Endothelial cell of umbilical vein (primary cell): ENCODE measurements at regions not wholly inside any gene's neighbourhood (a gene's known extent, or its start where the extent isn't known, plus 50 kb on each side); places are given as distances from the start of the nearest gene placed in this dataset.

Experiments
- BruUV-seq: library from RNA; stranded (reverse); fragments of 400-500 nt; replicated peaks from 2 replicates; lab custom pipeline; 2021; lab: Mats Ljungman, UMichigan
- CTCF ChIA-PET: fragments of 300-600, 350-600 bp; sonication (Branson Sonifier 250); formaldehyde crosslinking; loops from one replicate; lab custom pipeline; 2021; ENCODE audit warnings: antibody characterized with exemption, inconsistent platforms; lab: Charles Lee
- POLR2A ChIA-PET: fragments of 300-600, 350-600 bp; sonication (Branson Sonifier 250); formaldehyde crosslinking; loops from one replicate; lab custom pipeline; 2021; ENCODE audit warnings: antibody characterized with exemption, inconsistent platforms; lab: Charles Lee
- DNase-seq: peaks from one replicate; pipeline ENCODE4 v3.0.0-alpha.2; 2011; ENCODE audit warnings: low read depth, low spot score
- FAIRE-seq: peaks from 2 replicates; lab custom pipeline; 2011; peaks lifted over from hg19 to GRCh38; lab: Jason Lieb, UNC
- H2AFZ ChIP-seq: 2 replicates; pipeline ENCODE4 v1.6.0; 2012; ENCODE audit warnings: low read depth, low read length, control low read depth, inconsistent platforms
- H3K27ac ChIP-seq: 2 replicates; pipeline ENCODE4 v1.5.1; 2011; ENCODE audit warnings: low read depth, mild to moderate bottlenecking, control low read depth, low read length, moderate library complexity; ENCODE audit not compliant: insufficient read depth
- H3K27me3 ChIP-seq, 2 experiments: 2 replicates each; pipeline versions ENCODE4 v1.6.0 to v1.6.1; 2011; ENCODE audit warnings: low read length in 2 of 2, mixed read lengths in 1 of 2; ENCODE audit not compliant: control insufficient read depth in 2 of 2, insufficient read depth in 2 of 2
- H3K36me3 ChIP-seq, 2 experiments: 2 replicates in 1 of 2; 3 replicates in 1 of 2; pipeline ENCODE4 v1.5.1; 2011; ENCODE audit warnings: low read length in 2 of 2, mild to moderate bottlenecking in 1 of 2, moderate library complexity in 1 of 2; ENCODE audit not compliant: control insufficient read depth in 2 of 2, insufficient read depth in 2 of 2; ENCODE audit errors: extremely low read depth in 1 of 2
- H3K4me1 ChIP-seq: 3 replicates; pipeline ENCODE4 v1.5.1; 2011; ENCODE audit warnings: mild to moderate bottlenecking, low read length; ENCODE audit not compliant: control insufficient read depth, insufficient read depth; ENCODE audit errors: extremely low read depth
- H3K4me2 ChIP-seq: 2 replicates; pipeline ENCODE4 v1.6.1; 2011; ENCODE audit warnings: low read length, control low read depth, mixed read lengths; ENCODE audit not compliant: insufficient read depth
- H3K4me3 ChIP-seq, 3 experiments: fragments of 200-600 bp in 1 of 3; sonication (generic), shearing (Covaris generic) in 1 of 3; replicated peaks in 1 of 3; 2 replicates each; pipeline ENCODE4 v1.5.1; 2011 to 2016; ENCODE audit warnings: control low read depth in 3 of 3, low read length in 3 of 3, mild to moderate bottlenecking in 2 of 3, inconsistent platforms in 1 of 3, low read depth in 1 of 3, moderate library complexity in 1 of 3; ENCODE audit not compliant: insufficient read depth in 1 of 3
- H3K79me2 ChIP-seq: 2 replicates; pipeline ENCODE4 v1.6.0; 2012; ENCODE audit warnings: low read length, inconsistent platforms; ENCODE audit not compliant: control insufficient read depth, insufficient read depth
- H3K9ac ChIP-seq: replicated peaks from 2 replicates; pipeline ENCODE3; 2011; ENCODE audit warnings: low read length, control low read depth; ENCODE audit not compliant: insufficient read depth; ENCODE audit errors: extremely low read depth
- H3K9me1 ChIP-seq: replicated peaks from 3 replicates; pipeline ENCODE4 v1.6.0; 2011; ENCODE audit warnings: mild to moderate bottlenecking, low read length; ENCODE audit not compliant: control insufficient read depth, insufficient read depth; ENCODE audit errors: extremely low read depth
- H3K9me3 ChIP-seq: replicated peaks from 2 replicates; pipeline ENCODE4 v1.5.1; 2012; ENCODE audit warnings: low read length, inconsistent platforms; ENCODE audit not compliant: control insufficient read depth, insufficient read depth
- H4K20me1 ChIP-seq: replicated peaks from 2 replicates; pipeline ENCODE3; 2011; ENCODE audit warnings: mild to moderate bottlenecking, low read length; ENCODE audit not compliant: control insufficient read depth, insufficient read depth; ENCODE audit errors: extremely low read depth
- EZH2 ChIP-seq: IDR thresholded peaks from 2 replicates; pipeline ENCODE4 v1.6.1; 2012; ENCODE audit warnings: borderline replicate concordance, low read depth, mild to moderate bottlenecking, moderate library complexity, low read length, inconsistent platforms; ENCODE audit not compliant: severe bottlenecking
- FOS ChIP-seq: IDR thresholded peaks from 2 replicates; pipeline ENCODE4 v1.6.1; 2011; ENCODE audit warnings: mild to moderate bottlenecking, low read length, moderate library complexity, borderline replicate concordance; ENCODE audit not compliant: insufficient read depth
- GATA2 ChIP-seq: IDR thresholded peaks from 2 replicates; pipeline ENCODE4 v1.7.0; 2011; ENCODE audit warnings: low read depth, mild to moderate bottlenecking, moderate library complexity, mixed read lengths, low read length; ENCODE audit not compliant: insufficient read length, insufficient read depth
- JUN ChIP-seq: IDR thresholded peaks from 2 replicates; pipeline ENCODE4 v1.6.1; 2011; ENCODE audit warnings: borderline replicate concordance, low read depth; ENCODE audit not compliant: insufficient read length, insufficient read depth
- MAX ChIP-seq: IDR thresholded peaks from 2 replicates; pipeline ENCODE4 v1.6.1; 2011; ENCODE audit not compliant: insufficient read depth, insufficient read length
- MYC ChIP-seq: IDR thresholded peaks from one replicate; pipeline ENCODE4 v1.6.1; 2011; ENCODE audit warnings: mild to moderate bottlenecking, low read depth, low read length
- POLR2A ChIP-seq: IDR thresholded peaks from 2 replicates; pipeline ENCODE4 v1.6.1; 2012; ENCODE audit warnings: low read depth, mild to moderate bottlenecking, control low read depth, low read length
- POLR2AphosphoS5 ChIP-seq: IDR thresholded peaks from 2 replicates; pipeline ENCODE4 v1.6.1; 2012; ENCODE audit warnings: low read depth, mild to moderate bottlenecking, control low read depth, low read length, moderate library complexity; ENCODE audit not compliant: insufficient read depth
- dilution Hi-C: fragments of 300-500 bp; cut with MboI; formaldehyde crosslinking; loops from one replicate; pipeline ENCODE4 v1.15.0; 2019; ENCODE audit warnings: low sequenced_read_pairs; ENCODE audit not compliant: extremely low pct_ligation_motif_present
- intact Hi-C: fragments of 100-400 bp; cut with micrococcal nuclease; formaldehyde crosslinking; loops from one replicate; pipeline ENCODE4 v1.10.0; 2022
- TF ChIP-seq, protein P1 (sequence below), 2 donors: IDR thresholded peaks; 1 replicate in 1 of 2; 2 replicates in 1 of 2; pipeline ENCODE4 v1.5.1; 2011; ENCODE audit warnings: low read length in 2 of 2, mild to moderate bottlenecking in 2 of 2, moderate library complexity in 2 of 2, control low read depth in 1 of 2, inconsistent platforms in 1 of 2, low read depth in 1 of 2; ENCODE audit not compliant: insufficient read depth in 1 of 2; ENCODE audit errors: extremely low read depth in 1 of 2

DNA sequence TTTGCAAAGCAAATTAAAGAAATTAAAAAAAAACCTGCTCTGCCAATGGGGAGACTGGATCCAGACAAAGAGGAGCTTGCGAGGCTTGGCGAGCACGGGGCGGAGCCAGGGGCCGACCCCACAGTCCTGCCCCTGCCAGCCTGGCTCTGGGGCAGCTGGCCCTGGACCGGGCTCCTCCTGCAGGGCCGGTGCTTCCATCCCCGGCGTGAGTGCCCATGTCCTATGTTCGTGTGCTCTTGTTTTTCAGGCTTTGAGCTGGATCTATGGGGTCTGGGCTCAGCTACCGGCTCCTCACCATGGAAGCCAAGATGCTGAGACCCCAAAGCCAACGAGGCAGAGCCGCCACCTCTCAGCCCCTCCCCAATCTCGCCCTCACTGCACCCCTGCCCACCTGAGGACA lies 176.8 kb downstream of the KIF26A start:
- no peak for FAIRE-seq
- BruUV-seq: no TSS peak

More for the DNA sequence above, 176.8 kb downstream of the KIF26A start:
- no peak overlapping the region for H3K27ac ChIP-seq
- dilution Hi-C loops (no loop called here), intact Hi-C loops (no loop called here)
- H3K9me1 ChIP-seq: no peaks in the 10 kb centered on the region
- no peak overlapping the region for H2AFZ ChIP-seq
- no peak for DNase-seq
- H3K4me2 ChIP-seq: no peak overlapping the region
- no peaks in the 10 kb centered on the region for H3K27me3 ChIP-seq
- H3K79me2 ChIP-seq: no peaks in the 10 kb centered on the region
- no peak overlapping the region for H3K9ac ChIP-seq
- H3K9me3 ChIP-seq: no peaks in the 10 kb centered on the region
- CTCF ChIA-PET: interaction anchor here (1.1 kb wide), 1 partner anchor 21 kb away, joined by 3 read pairs; no protein-coding TSS in a partner anchor
- no peaks in the 10 kb centered on the region for H3K4me1 ChIP-seq
- TF ChIP-seq POLR2A (no peak), MYC (no peak), JUN (no peak), GATA2 (no peak), EZH2 (no peak), MAX (no peak), POLR2AphosphoS5 (no peak), FOS (no peak)
- TF ChIP-seq, protein P1, sequence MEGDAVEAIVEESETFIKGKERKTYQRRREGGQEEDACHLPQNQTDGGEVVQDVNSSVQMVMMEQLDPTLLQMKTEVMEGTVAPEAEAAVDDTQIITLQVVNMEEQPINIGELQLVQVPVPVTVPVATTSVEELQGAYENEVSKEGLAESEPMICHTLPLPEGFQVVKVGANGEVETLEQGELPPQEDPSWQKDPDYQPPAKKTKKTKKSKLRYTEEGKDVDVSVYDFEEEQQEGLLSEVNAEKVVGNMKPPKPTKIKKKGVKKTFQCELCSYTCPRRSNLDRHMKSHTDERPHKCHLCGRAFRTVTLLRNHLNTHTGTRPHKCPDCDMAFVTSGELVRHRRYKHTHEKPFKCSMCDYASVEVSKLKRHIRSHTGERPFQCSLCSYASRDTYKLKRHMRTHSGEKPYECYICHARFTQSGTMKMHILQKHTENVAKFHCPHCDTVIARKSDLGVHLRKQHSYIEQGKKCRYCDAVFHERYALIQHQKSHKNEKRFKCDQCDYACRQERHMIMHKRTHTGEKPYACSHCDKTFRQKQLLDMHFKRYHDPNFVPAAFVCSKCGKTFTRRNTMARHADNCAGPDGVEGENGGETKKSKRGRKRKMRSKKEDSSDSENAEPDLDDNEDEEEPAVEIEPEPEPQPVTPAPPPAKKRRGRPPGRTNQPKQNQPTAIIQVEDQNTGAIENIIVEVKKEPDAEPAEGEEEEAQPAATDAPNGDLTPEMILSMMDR (IDR thresholded peaks at IDR 0.05; ENCODE audit: extremely low read depth in 1 of 2, insufficient read depth in 1 of 2, low read depth in 1 of 2, low read length in 2 of 2): no peak
- POLR2A ChIA-PET: no interaction called here
- H3K36me3 ChIP-seq: no peaks in the 10 kb centered on the region
- H4K20me1 ChIP-seq: no peaks in the 10 kb centered on the region
- H3K4me3 ChIP-seq: no peak overlapping the region
